SK-N-MC (cell line): ENCODE measurements at regions not wholly inside any gene's neighbourhood (a gene's known extent, or its start where the extent isn't known, plus 50 kb on each side); places are given as distances from the start of the nearest gene placed in this dataset.

Experiments
- EZH2 ChIP-seq: fragments of 200-600 bp; sonication (generic); IDR thresholded peaks from one replicate; pipeline ENCODE4 v1.6.1; 2017; ENCODE audit warnings: antibody characterized with exemption
- FOXP2 ChIP-seq: optimal IDR thresholded peaks from 2 replicates; pipeline ENCODE3; 2011; ENCODE audit warnings: mild to moderate bottlenecking, moderate library complexity; ENCODE audit not compliant: insufficient read depth; ENCODE audit errors: extremely low read length, control extremely low read depth
- POLR2AphosphoS5 ChIP-seq: IDR thresholded peaks from 2 replicates; pipeline ENCODE4 v1.6.1; 2012; ENCODE audit warnings: mild to moderate bottlenecking, low read depth, low read length, borderline replicate concordance

DNA sequence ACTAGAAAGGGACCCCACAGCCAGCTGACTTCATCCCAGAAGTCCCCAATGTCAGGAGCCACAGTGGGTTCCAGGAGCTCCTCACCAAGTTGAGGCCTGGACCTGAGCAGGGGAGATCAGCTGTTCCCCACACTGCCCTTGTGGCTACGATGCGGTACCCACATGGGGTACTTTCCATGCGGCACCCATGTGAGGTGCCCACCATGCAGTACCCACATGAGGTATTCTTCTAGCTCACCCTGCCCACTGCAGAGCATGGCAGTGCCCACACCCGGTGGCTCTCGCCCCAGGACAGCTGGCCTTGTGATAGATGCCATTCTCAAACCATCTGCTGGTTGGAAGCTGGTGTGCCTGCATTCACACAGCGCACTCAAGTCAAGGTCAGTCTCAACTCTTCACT is 136.3 kb upstream of the PDE1C start:
- TF ChIP-seq EZH2 = no peak
- TF ChIP-seq POLR2AphosphoS5 = no peak
- no peak for TF ChIP-seq FOXP2
